ENCODE measurements at regions not wholly inside any gene's neighbourhood (a gene's known extent, or its start where the extent isn't known, plus 50 kb on each side); places are given as distances from the start of the nearest gene placed in this dataset.

DNA sequence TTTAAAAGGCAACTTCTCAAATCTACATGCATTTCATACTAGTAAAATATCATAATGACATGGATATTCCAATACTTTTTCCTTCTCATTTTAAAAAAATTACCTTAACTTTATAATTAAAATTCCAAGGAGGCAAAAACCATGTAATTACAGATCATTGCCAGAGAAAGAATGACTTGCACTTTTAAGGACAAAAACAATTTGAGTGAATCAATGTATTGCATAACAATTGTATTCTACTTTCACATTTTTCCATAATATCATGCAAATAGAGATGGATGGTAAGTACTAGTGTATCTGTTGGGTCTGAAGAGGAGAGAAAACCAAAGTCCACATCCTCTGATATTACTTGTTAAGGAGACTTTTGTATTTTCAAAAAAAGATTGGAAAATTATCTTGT, 89.5 kb upstream of the NCK2 start:
- no peaks in the 10 kb centered on the region for H3K4me1 ChIP-seq (ENCODE audit: control insufficient read depth in 2 of 2, insufficient read depth in 2 of 2, low read length in 1 of 2)
- no peaks in the 10 kb centered on the region for H3K36me3 ChIP-seq (ENCODE audit: control insufficient read depth in 2 of 2, insufficient read depth in 2 of 2, low read length in 1 of 2)
- no peak overlapping the region for H3K4me3 ChIP-seq (ENCODE audit: low read depth in 1 of 2, low read length in 2 of 2)
- H3K27ac ChIP-seq (ENCODE audit: low read depth in 2 of 2, low read length in 1 of 2), result no peak overlapping the region
- H3K27me3 ChIP-seq (ENCODE audit: control insufficient read depth in 1 of 2, insufficient read depth in 2 of 2, low read length in 2 of 2), result no peaks in the 10 kb centered on the region
- H3K9me3 ChIP-seq (ENCODE audit: control insufficient read depth in 2 of 2, insufficient read depth in 1 of 2, low read depth in 1 of 2, low read length in 1 of 2), result no peaks in the 10 kb centered on the region

DNA sequence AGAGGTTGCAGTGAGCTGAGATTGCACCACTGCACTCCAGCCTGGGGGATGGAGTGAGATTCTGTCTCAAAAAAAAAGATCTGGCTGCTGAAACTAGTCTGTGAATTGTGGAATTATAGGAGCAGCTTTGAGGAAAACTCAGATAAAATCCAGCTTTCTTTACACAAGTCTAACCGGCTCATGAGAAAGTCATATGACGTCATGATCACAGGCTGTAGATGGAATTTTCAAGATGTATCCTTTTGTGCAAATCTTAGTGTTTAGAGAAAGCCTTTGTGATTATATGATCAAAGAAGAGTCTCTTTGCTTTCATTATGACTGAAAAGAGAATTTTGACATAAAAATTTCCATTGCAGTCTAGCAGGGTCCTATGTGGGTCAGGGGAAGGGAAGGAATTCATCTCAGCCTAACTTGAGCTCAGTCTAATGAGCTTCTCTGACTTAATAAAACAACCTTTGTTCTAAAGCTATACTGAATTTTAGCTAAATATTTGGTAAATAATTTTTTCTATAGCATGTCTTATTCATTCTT, 90.2 kb upstream of the NCK2 start:
- no peak overlapping the region for H3K4me3 ChIP-seq (ENCODE audit: low read depth in 1 of 2, low read length in 2 of 2)
- H3K27ac ChIP-seq (ENCODE audit: low read depth in 2 of 2, low read length in 1 of 2), result no peak overlapping the region

DNA sequence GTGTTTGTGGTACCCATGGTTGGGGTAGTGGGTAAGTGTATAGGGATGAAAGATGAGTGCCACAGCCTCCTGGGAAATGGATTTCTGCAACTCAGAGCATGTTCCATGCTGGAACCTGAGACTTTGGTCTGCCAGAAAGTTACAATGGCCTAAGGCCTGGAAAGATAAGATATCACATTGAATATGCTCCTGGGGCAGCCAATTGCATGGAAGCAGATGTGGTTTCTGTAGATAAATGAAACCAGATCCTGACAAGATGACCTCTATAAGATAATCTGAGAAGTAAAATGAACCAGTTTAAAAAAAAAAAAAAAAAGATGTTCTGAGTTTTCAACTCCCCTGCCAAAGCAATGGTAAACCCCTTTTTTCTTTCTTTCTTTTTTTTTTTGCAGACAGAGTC, 91.4 kb upstream of the NCK2 start:
- Histone ChIP-seq H3K27me3 (ENCODE audit: control insufficient read depth in 1 of 2, insufficient read depth in 2 of 2, low read length in 2 of 2) (no peaks in the 10 kb centered on the region), H3K36me3 (ENCODE audit: control insufficient read depth in 2 of 2, insufficient read depth in 2 of 2, low read length in 1 of 2) (no peaks in the 10 kb centered on the region), H3K4me3 (ENCODE audit: low read depth in 1 of 2, low read length in 2 of 2) (no peak overlapping the region), H3K27ac (ENCODE audit: low read depth in 2 of 2, low read length in 1 of 2) (no peak overlapping the region), H3K4me1 (ENCODE audit: control insufficient read depth in 2 of 2, insufficient read depth in 2 of 2, low read length in 1 of 2) (no peaks in the 10 kb centered on the region), H3K9me3 (ENCODE audit: control insufficient read depth in 2 of 2, insufficient read depth in 1 of 2, low read depth in 1 of 2, low read length in 1 of 2) (no peaks in the 10 kb centered on the region)

More for the DNA sequence above, 90.2 kb upstream of the NCK2 start:
- WGBS, 2 donors, result 63 to 80% methylated on average over 2 of the region's 2 CpGs
- no peaks in the 10 kb centered on the region for H3K36me3 ChIP-seq (ENCODE audit: control insufficient read depth in 2 of 2, insufficient read depth in 2 of 2, low read length in 1 of 2)
- H3K9me3 ChIP-seq (ENCODE audit: control insufficient read depth in 2 of 2, insufficient read depth in 1 of 2, low read depth in 1 of 2, low read length in 1 of 2), result no peaks in the 10 kb centered on the region
- no peaks in the 10 kb centered on the region for H3K4me1 ChIP-seq (ENCODE audit: control insufficient read depth in 2 of 2, insufficient read depth in 2 of 2, low read length in 1 of 2)
- no peaks in the 10 kb centered on the region for H3K27me3 ChIP-seq (ENCODE audit: control insufficient read depth in 1 of 2, insufficient read depth in 2 of 2, low read length in 2 of 2)

DNA sequence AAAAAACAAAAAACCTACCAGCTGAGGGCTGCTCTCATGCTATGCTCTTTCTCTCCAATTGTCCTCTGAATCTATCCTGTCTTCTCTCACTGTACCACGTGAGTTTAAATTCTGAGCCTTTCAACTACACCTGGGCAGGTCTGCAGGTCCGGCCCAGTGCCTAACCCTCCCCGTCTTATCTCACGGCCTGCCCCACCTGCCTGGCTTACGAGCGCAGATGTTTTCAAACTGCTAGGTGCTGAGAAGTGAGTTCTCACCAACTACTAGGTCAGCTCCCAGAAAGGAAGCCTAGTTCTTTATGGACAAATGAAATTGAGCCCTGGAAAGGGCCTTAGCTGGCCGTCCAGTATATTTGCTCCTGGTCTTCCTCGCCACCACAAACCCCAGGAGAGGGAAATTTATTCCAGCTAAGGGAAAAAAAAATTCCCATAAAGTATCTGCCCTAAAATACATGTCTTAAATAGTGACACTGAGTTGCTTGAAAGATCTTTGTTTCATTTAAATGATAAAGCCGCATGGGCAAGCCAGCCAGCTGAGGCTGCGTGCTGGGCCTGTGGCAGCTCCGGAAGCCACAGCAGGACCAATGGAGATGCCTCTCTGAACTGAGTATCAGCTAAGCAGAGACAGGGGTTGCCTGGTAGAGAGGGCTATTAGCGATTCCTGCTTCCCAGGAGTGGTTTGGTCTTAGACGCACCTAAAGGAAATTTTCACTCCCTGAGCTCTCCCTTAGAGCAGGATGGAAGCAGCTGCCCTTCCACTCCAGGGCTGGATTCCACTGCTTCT, 92.5 kb upstream of the NCK2 start:
- H3K36me3 ChIP-seq (ENCODE audit: control insufficient read depth in 2 of 2, insufficient read depth in 2 of 2, low read length in 1 of 2), result no peaks in the 10 kb centered on the region
- H3K27me3 ChIP-seq (ENCODE audit: control insufficient read depth in 1 of 2, insufficient read depth in 2 of 2, low read length in 2 of 2), result no peaks in the 10 kb centered on the region
- no peaks in the 10 kb centered on the region for H3K4me1 ChIP-seq (ENCODE audit: control insufficient read depth in 2 of 2, insufficient read depth in 2 of 2, low read length in 1 of 2)
- WGBS, 2 donors, result 82 to 96% methylated on average over 13 of the region's 13 CpGs
- H3K9me3 ChIP-seq (ENCODE audit: control insufficient read depth in 2 of 2, insufficient read depth in 1 of 2, low read depth in 1 of 2, low read length in 1 of 2), result no peaks in the 10 kb centered on the region
- no peak overlapping the region for H3K4me3 ChIP-seq (ENCODE audit: low read depth in 1 of 2, low read length in 2 of 2)
- H3K27ac ChIP-seq (ENCODE audit: low read depth in 2 of 2, low read length in 1 of 2), result no peak overlapping the region

DNA sequence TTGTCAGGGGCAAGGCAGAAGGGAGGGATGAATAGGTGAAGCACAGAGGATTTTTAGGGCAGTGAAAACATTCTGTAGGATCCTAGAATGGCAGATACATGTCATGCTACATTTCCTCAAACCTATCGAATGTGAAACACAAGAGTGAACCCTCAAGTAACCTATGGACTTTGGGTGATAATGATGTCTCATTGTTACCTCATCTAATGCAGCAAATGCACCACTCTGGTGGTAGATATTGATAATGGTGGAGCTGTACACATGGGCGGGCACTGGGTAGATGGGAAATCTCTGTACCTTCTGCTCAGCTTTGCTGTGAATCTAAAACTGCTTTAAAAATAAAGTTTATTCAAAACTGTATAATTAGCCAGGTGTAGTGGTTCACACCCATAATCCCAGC, 95.2 kb upstream of the NCK2 start:
- Histone ChIP-seq H3K36me3 (ENCODE audit: control insufficient read depth in 2 of 2, insufficient read depth in 2 of 2, low read length in 1 of 2) (no peaks in the 10 kb centered on the region), H3K27ac (ENCODE audit: low read depth in 2 of 2, low read length in 1 of 2) (no peak overlapping the region), H3K9me3 (ENCODE audit: control insufficient read depth in 2 of 2, insufficient read depth in 1 of 2, low read depth in 1 of 2, low read length in 1 of 2) (no peaks in the 10 kb centered on the region), H3K4me1 (ENCODE audit: control insufficient read depth in 2 of 2, insufficient read depth in 2 of 2, low read length in 1 of 2) (no peaks in the 10 kb centered on the region), H3K4me3 (ENCODE audit: low read depth in 1 of 2, low read length in 2 of 2) (no peak overlapping the region), H3K27me3 (ENCODE audit: control insufficient read depth in 1 of 2, insufficient read depth in 2 of 2, low read length in 2 of 2) (no peaks in the 10 kb centered on the region)
- WGBS, 2 donors, result 52 to 97% methylated on average over 2 of the region's 2 CpGs

DNA sequence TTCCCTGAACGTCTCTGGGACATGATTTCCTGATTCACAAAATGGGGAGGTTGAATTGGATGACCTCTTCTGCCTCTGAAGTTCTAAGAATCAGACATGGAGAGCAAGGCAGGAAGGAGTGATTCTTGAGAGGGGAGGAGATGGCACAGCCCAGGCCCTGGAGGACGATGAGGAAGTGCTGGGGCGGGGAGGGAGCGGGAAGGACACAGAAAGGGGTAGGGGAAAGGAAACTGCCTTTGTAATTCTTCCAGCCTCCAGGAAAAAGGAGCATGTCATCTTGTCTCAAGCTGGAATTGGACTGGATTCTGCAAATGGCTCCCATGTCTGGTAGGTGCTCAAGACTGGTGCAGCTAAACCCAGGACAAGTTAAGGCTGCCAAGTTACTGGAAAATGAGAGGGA, 97.0 kb upstream of the NCK2 start:
- H3K4me3 ChIP-seq (ENCODE audit: low read depth in 1 of 2, low read length in 2 of 2), result no peak overlapping the region
- H3K9me3 ChIP-seq (ENCODE audit: control insufficient read depth in 2 of 2, insufficient read depth in 1 of 2, low read depth in 1 of 2, low read length in 1 of 2), result no peaks in the 10 kb centered on the region
- 73 to 79% methylated on average over 4 of the region's 4 CpGs for whole genome bisulfite sequencing, 2 donors
- no peaks in the 10 kb centered on the region for H3K36me3 ChIP-seq (ENCODE audit: control insufficient read depth in 2 of 2, insufficient read depth in 2 of 2, low read length in 1 of 2)
- H3K27me3 ChIP-seq (ENCODE audit: control insufficient read depth in 1 of 2, insufficient read depth in 2 of 2, low read length in 2 of 2), result no peaks in the 10 kb centered on the region
- no peak overlapping the region for H3K27ac ChIP-seq (ENCODE audit: low read depth in 2 of 2, low read length in 1 of 2)
- peaks cover 0 to 3% of the 10 kb centered on the region in 2 donors for H3K4me1 ChIP-seq (ENCODE audit: control insufficient read depth in 2 of 2, insufficient read depth in 2 of 2, low read length in 1 of 2)

DNA sequence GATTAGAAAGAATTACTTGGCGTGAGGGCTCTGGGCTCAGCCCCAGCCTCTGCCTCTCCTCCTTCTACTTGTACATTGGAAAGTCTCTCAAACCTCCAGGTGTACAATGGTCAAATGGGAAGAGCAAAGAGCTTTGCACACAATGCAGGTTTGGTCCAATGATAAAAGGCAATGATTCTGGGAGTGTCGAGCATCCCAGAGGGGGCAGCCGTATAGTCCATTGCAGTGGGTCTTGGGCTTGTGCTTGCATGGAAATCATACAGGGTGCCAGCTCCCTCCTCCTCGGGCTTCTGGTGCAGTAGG, 98.0 kb upstream of the NCK2 start:
- Histone ChIP-seq H3K4me1 (ENCODE audit: control insufficient read depth in 2 of 2, insufficient read depth in 2 of 2, low read length in 1 of 2) (peaks cover 0 to 3% of the 10 kb centered on the region in 2 donors), H3K4me3 (ENCODE audit: low read depth in 1 of 2, low read length in 2 of 2) (no peak overlapping the region), H3K36me3 (ENCODE audit: control insufficient read depth in 2 of 2, insufficient read depth in 2 of 2, low read length in 1 of 2) (no peaks in the 10 kb centered on the region), H3K27ac (ENCODE audit: low read depth in 2 of 2, low read length in 1 of 2) (no peak overlapping the region), H3K9me3 (ENCODE audit: control insufficient read depth in 2 of 2, insufficient read depth in 1 of 2, low read depth in 1 of 2, low read length in 1 of 2) (no peaks in the 10 kb centered on the region), H3K27me3 (ENCODE audit: control insufficient read depth in 1 of 2, insufficient read depth in 2 of 2, low read length in 2 of 2) (no peaks in the 10 kb centered on the region)
- 81 to 85% methylated on average over 4 of the region's 4 CpGs for WGBS, 2 donors

DNA sequence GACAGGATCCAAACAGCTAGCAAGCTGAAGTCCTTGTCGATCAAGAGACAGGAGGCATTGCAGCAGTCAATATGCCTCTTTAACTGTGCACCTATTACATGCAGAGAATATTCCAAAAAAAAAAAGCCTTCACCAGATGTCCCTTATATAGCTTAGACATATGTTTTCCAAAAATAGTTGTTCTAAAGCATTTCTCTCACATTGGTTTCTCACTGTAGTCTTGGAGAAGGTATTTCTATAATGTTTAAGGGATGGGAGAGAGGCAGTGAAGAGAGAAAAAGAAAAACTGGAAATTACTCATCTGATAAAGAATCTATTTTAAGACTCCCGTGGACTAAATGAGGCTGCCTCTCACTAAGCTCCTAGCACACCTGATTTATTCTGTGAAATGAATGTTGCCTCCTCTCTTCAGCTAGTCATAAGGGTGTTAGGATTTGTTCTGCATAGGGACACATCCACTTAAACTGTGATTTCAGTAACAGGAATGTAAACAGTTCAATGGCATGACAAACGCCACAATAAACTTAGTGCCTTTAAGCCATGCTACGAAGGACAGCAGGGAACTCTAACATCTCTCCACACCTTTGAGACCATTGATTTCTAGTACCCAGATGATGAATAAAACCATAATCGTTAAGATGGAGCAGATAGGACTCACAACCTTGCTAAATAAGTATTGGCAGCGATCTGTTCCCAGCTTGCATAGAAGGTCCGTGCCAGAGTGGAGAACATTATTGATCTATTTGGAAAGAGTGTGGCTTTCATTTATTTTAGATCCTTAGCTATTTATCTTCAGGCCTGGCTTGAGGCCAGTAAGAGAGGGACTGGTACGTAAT, 98.6 kb upstream of the NCK2 start:
- Histone ChIP-seq H3K27ac (ENCODE audit: low read depth in 2 of 2, low read length in 1 of 2) (no peak overlapping the region), H3K36me3 (ENCODE audit: control insufficient read depth in 2 of 2, insufficient read depth in 2 of 2, low read length in 1 of 2) (no peaks in the 10 kb centered on the region), H3K4me1 (ENCODE audit: control insufficient read depth in 2 of 2, insufficient read depth in 2 of 2, low read length in 1 of 2) (peaks cover 0 to 3% of the 10 kb centered on the region in 2 donors), H3K9me3 (ENCODE audit: control insufficient read depth in 2 of 2, insufficient read depth in 1 of 2, low read depth in 1 of 2, low read length in 1 of 2) (no peaks in the 10 kb centered on the region), H3K4me3 (ENCODE audit: low read depth in 1 of 2, low read length in 2 of 2) (no peak overlapping the region), H3K27me3 (ENCODE audit: control insufficient read depth in 1 of 2, insufficient read depth in 2 of 2, low read length in 2 of 2) (no peaks in the 10 kb centered on the region)
- 56 to 61% methylated on average over 8 of the region's 8 CpGs for WGBS, 2 donors

DNA sequence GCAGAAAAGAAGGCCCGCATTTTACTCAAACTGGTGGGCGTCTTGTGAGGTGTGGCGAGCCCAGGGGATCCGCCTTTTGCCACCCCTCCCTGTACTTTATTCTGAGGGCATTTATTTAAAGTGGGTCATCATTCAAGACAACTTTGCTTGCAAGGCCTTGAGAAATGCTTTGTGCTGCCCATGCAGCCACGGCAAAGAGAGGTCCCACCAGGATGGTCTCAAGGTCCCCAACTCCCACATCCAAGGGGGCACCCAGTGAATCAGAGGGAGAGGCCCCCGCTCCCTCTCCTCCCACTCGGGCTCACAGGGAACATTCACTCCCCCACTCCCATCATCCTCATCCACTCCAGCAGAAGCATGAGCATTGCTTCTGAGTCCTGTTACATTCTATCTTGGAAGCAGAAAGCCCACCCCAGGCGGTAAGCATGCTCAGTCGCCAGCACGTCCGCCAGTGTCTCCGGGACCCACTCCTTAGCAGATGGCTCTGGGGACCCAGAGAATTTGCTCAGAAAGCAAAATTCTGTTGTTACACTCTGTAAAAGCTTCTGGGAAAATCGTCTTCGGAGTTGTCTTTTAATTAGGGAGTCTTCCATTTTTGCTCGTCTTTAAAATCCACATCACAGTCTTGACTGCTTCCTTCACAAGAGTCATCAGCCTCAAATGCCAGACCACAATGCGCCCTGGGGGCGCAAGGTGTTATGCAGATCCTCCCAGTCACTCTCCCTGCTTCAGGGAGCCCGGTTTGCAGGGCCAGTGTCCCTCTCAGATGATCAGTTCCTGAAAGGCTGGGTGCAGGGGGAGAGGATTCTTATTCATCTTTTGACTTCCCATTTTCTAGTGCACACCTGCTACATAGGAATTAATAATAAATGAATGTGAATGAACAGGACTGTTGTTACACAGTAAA, 99.4 kb upstream of the NCK2 start:
- WGBS, 2 donors, result 85 to 87% methylated on average over 18 of the region's 18 CpGs
- Histone ChIP-seq H3K9me3 (ENCODE audit: control insufficient read depth in 2 of 2, insufficient read depth in 1 of 2, low read depth in 1 of 2, low read length in 1 of 2) (no peaks in the 10 kb centered on the region), H3K4me1 (ENCODE audit: control insufficient read depth in 2 of 2, insufficient read depth in 2 of 2, low read length in 1 of 2) (peaks cover 0 to 3% of the 10 kb centered on the region in 2 donors), H3K27ac (ENCODE audit: low read depth in 2 of 2, low read length in 1 of 2) (no peak overlapping the region), H3K4me3 (ENCODE audit: low read depth in 1 of 2, low read length in 2 of 2) (no peak overlapping the region), H3K36me3 (ENCODE audit: control insufficient read depth in 2 of 2, insufficient read depth in 2 of 2, low read length in 1 of 2) (no peaks in the 10 kb centered on the region), H3K27me3 (ENCODE audit: control insufficient read depth in 1 of 2, insufficient read depth in 2 of 2, low read length in 2 of 2) (no peaks in the 10 kb centered on the region)

Data from esophagus (tissue), 2 donors.